ENCODE measurements at regions not wholly inside any gene's neighbourhood (a gene's known extent, or its start where the extent isn't known, plus 50 kb on each side); places are given as distances from the start of the nearest gene placed in this dataset.

DNA sequence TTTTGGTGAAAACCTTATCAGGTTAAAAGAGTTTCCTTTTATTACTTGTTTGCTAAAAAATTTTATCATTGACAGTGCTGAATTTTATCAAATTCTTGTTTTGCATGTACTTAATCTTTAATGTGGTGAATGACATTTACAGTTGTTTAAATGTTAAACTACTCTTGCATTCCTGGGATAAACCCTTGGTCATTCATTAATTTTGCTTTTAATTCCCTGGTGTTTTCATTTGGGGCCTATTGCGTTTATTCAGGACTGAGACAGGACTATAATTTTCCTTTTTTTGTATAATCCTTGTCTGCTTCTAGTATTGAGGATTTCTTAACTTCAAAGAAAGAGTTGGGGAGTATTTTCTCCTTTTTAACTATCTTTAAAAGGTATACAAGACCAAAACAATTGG, 98.7 kb upstream of the TLL1 start:
- no peak overlapping the region for H3K4me3 ChIP-seq (ENCODE audit: low read length in 2 of 2)
- H2BK120ac ChIP-seq (ENCODE audit: low read depth, low read length): no peak overlapping the region
- no peak overlapping the region for H3K4me2 ChIP-seq (ENCODE audit: insufficient read depth, low read length, poor library complexity, severe bottlenecking)
- H2AK5ac ChIP-seq (ENCODE audit: low read depth, low read length): no peak overlapping the region
- WGBS, 2 donors (ENCODE audit: extremely low coverage in 2 of 2, insufficient read length in 2 of 2, insufficient replicate concordance in 1 of 2): no CpG with 5 or more reads among the region's 1 CpG
- no peak overlapping the region for H4K8ac ChIP-seq (ENCODE audit: low read depth, low read length)
- no peak overlapping the region for H3K9ac ChIP-seq (ENCODE audit: low read depth, low read length, poor library complexity)
- H2BK15ac ChIP-seq (ENCODE audit: low read length): no peak overlapping the region
- H3K36me3 ChIP-seq (replicated peaks in 1 of 2; ENCODE audit: control insufficient read depth in 2 of 2, insufficient read depth in 2 of 2, low read length in 2 of 2): no peaks in the 10 kb centered on the region
- H3K27me3 ChIP-seq (ENCODE audit: control insufficient read depth in 3 of 3, insufficient read depth in 3 of 3, low read depth in 1 of 3, low read length in 3 of 3): no peaks in the 10 kb centered on the region
- H2BK5ac ChIP-seq (ENCODE audit: low read length): no peak overlapping the region
- H3K4me1 ChIP-seq (ENCODE audit: control insufficient read depth in 2 of 2, insufficient read depth in 1 of 2, low read depth in 1 of 2, low read length in 2 of 2): no peaks in the 10 kb centered on the region
- H3K23ac ChIP-seq (ENCODE audit: low read depth, low read length, poor library complexity): no peak overlapping the region
- H3K4ac ChIP-seq (ENCODE audit: low read length): no peak overlapping the region
- no peak overlapping the region for H3K18ac ChIP-seq (ENCODE audit: low read length)
- no peak overlapping the region for H4K91ac ChIP-seq (ENCODE audit: low read depth, low read length, poor library complexity)
- H3K79me1 ChIP-seq (ENCODE audit: low read depth, low read length): no peaks in the 10 kb centered on the region
- H2AFZ ChIP-seq (ENCODE audit: low read length): no peak overlapping the region
- H3K27ac ChIP-seq (replicated peaks; ENCODE audit: low read length): no peak overlapping the region
- no peaks in the 10 kb centered on the region for H3K9me3 ChIP-seq (replicated peaks in 1 of 2; ENCODE audit: control insufficient read depth in 2 of 2, insufficient read depth in 1 of 2, low read depth in 1 of 2, low read length in 2 of 2)
- no peak for DNase-seq (ENCODE audit: low spot score)
- H2BK12ac ChIP-seq (ENCODE audit: low read length): no peak overlapping the region
- H3K14ac ChIP-seq (ENCODE audit: low read length): no peak overlapping the region

DNA sequence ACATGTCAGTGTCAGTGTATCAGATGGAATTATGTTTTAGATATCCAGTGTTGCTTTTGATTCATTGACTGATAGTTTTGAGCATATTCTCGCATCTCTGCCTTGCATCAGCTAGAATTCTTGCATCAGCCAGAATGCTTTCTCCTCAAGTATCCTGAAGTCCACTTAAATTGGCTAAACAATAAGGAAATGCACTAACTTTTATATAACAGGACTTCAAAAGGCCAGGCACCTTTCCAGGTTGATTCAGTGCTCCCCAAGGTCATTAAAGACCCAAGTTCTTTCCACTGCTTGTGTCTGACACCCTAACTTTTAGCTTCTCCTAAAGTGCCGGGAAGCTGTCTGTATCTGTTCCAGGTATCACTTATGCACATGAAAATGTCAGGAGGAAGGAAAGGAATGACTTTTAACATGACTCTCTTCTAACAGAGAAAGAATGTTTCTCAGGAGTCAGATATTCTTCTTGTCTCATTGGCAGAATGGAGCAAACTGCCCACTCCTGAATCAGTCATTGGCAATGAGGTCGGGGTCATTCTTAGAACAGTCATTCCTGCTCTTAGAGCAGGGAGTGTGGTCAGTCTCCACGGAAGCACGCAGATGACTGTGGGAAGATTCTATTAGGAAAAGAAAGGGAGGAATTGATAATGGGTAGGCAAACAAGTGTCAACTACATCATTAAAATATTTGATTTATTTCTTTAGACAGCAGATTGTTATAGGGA, 92.9 kb upstream of the TLL1 start:
- DNase-seq (ENCODE audit: low spot score): no peak
- H3K18ac ChIP-seq (ENCODE audit: low read length): no peak overlapping the region
- H3K4ac ChIP-seq (ENCODE audit: low read length): no peak overlapping the region
- H3K4me3 ChIP-seq (ENCODE audit: low read length in 2 of 2): no peak overlapping the region
- H2BK5ac ChIP-seq (ENCODE audit: low read length): no peak overlapping the region
- H3K79me1 ChIP-seq (ENCODE audit: low read depth, low read length): no peaks in the 10 kb centered on the region
- H2BK15ac ChIP-seq (ENCODE audit: low read length): no peak overlapping the region
- H2BK120ac ChIP-seq (ENCODE audit: low read depth, low read length): no peak overlapping the region
- no peak overlapping the region for H3K4me2 ChIP-seq (ENCODE audit: insufficient read depth, low read length, poor library complexity, severe bottlenecking)
- no peaks in the 10 kb centered on the region for H3K9me3 ChIP-seq (replicated peaks in 1 of 2; ENCODE audit: control insufficient read depth in 2 of 2, insufficient read depth in 1 of 2, low read depth in 1 of 2, low read length in 2 of 2)
- peak overlapping the region; percentile 23 for H2AFZ ChIP-seq (ENCODE audit: low read length)
- no peaks in the 10 kb centered on the region for H3K27me3 ChIP-seq (ENCODE audit: control insufficient read depth in 3 of 3, insufficient read depth in 3 of 3, low read depth in 1 of 3, low read length in 3 of 3)
- WGBS, 2 donors (ENCODE audit: extremely low coverage in 2 of 2, insufficient read length in 2 of 2, insufficient replicate concordance in 1 of 2): no CpG with 5 or more reads among the region's 5 CpGs
- H3K9ac ChIP-seq (ENCODE audit: low read depth, low read length, poor library complexity): no peak overlapping the region
- no peak overlapping the region for H4K8ac ChIP-seq (ENCODE audit: low read depth, low read length)
- H2BK12ac ChIP-seq (ENCODE audit: low read length): no peak overlapping the region
- no peak overlapping the region for H4K91ac ChIP-seq (ENCODE audit: low read depth, low read length, poor library complexity)
- H3K27ac ChIP-seq (replicated peaks; ENCODE audit: low read length): no peak overlapping the region
- H3K36me3 ChIP-seq (replicated peaks in 1 of 2; ENCODE audit: control insufficient read depth in 2 of 2, insufficient read depth in 2 of 2, low read length in 2 of 2): no peaks in the 10 kb centered on the region
- no peaks in the 10 kb centered on the region for H3K4me1 ChIP-seq (ENCODE audit: control insufficient read depth in 2 of 2, insufficient read depth in 1 of 2, low read depth in 1 of 2, low read length in 2 of 2)
- H3K23ac ChIP-seq (ENCODE audit: low read depth, low read length, poor library complexity): no peak overlapping the region
- no peak overlapping the region for H3K14ac ChIP-seq (ENCODE audit: low read length)
- H2AK5ac ChIP-seq (ENCODE audit: low read depth, low read length): no peak overlapping the region

DNA sequence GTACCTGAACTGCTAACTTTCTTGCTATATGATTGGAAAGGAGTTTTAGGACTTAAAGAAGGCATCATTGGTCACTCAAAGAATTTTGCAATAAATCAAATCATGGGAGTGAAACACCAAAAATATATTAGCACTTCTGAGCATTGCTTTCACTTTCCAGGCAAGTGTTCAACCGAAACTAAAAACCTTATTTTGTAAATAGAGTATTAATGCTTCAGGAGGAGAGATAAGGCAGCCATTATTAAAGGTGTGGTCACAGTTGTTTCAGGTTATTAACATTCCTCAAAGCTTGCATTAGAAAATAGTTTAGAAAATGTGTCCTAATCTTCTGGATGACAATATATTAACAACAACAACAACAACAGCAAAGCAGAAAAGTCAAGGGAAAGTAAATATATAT, 92.3 kb upstream of the TLL1 start:
- WGBS, 2 donors (ENCODE audit: extremely low coverage in 2 of 2, insufficient read length in 2 of 2, insufficient replicate concordance in 1 of 2): no CpG with 5 or more reads among the region's 1 CpG
- H3K4me1 ChIP-seq (ENCODE audit: control insufficient read depth in 2 of 2, insufficient read depth in 1 of 2, low read depth in 1 of 2, low read length in 2 of 2): no peaks in the 10 kb centered on the region

DNA sequence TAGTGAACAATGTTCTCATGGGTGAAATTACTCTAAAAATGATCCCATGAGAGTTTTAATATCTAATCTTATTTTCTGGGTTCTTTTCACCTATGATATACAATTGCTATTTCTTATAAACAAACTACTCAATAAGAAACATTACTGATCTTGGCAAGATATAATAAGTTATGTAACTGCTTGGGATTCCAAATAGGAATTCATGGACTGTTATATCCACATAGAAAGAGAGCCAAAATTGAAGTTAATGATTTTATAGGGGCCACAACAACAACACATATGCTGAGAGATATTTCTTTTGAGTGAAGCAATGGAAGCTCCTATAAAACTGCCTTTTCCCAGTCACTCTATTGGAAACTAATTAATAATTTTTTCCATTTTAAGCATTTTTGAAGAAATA, 90.4 kb upstream of the TLL1 start:
- Histone ChIP-seq H3K4ac (ENCODE audit: low read length) (no peak overlapping the region), H2AK5ac (ENCODE audit: low read depth, low read length) (no peak overlapping the region), H3K9me3 (replicated peaks in 1 of 2; ENCODE audit: control insufficient read depth in 2 of 2, insufficient read depth in 1 of 2, low read depth in 1 of 2, low read length in 2 of 2) (no peaks in the 10 kb centered on the region), H3K27ac (replicated peaks; ENCODE audit: low read length) (no peak overlapping the region), H4K91ac (ENCODE audit: low read depth, low read length, poor library complexity) (no peak overlapping the region), H3K79me1 (ENCODE audit: low read depth, low read length) (no peaks in the 10 kb centered on the region), H4K8ac (ENCODE audit: low read depth, low read length) (no peak overlapping the region), H2BK15ac (ENCODE audit: low read length) (no peak overlapping the region), H2BK5ac (ENCODE audit: low read length) (no peak overlapping the region), H2AFZ (ENCODE audit: low read length) (no peak overlapping the region), H3K27me3 (ENCODE audit: control insufficient read depth in 3 of 3, insufficient read depth in 3 of 3, low read depth in 1 of 3, low read length in 3 of 3) (no peaks in the 10 kb centered on the region), H3K9ac (ENCODE audit: low read depth, low read length, poor library complexity) (no peak overlapping the region), H3K4me2 (ENCODE audit: insufficient read depth, low read length, poor library complexity, severe bottlenecking) (no peak overlapping the region), H2BK12ac (ENCODE audit: low read length) (no peak overlapping the region), H3K23ac (ENCODE audit: low read depth, low read length, poor library complexity) (no peak overlapping the region), H3K4me1 (ENCODE audit: control insufficient read depth in 2 of 2, insufficient read depth in 1 of 2, low read depth in 1 of 2, low read length in 2 of 2) (no peaks in the 10 kb centered on the region), H3K14ac (ENCODE audit: low read length) (no peak overlapping the region), H3K36me3 (replicated peaks in 1 of 2; ENCODE audit: control insufficient read depth in 2 of 2, insufficient read depth in 2 of 2, low read length in 2 of 2) (no peaks in the 10 kb centered on the region), H3K4me3 (ENCODE audit: low read length in 2 of 2) (no peak overlapping the region), H2BK120ac (ENCODE audit: low read depth, low read length) (no peak overlapping the region), H3K18ac (ENCODE audit: low read length) (no peak overlapping the region)
- no peak for DNase-seq (ENCODE audit: low spot score)

More for the DNA sequence above, 92.3 kb upstream of the TLL1 start:
- Histone ChIP-seq H2BK5ac (ENCODE audit: low read length) (no peak overlapping the region), H3K9me3 (replicated peaks in 1 of 2; ENCODE audit: control insufficient read depth in 2 of 2, insufficient read depth in 1 of 2, low read depth in 1 of 2, low read length in 2 of 2) (no peaks in the 10 kb centered on the region), H2BK120ac (ENCODE audit: low read depth, low read length) (no peak overlapping the region), H3K9ac (ENCODE audit: low read depth, low read length, poor library complexity) (no peak overlapping the region), H3K36me3 (replicated peaks in 1 of 2; ENCODE audit: control insufficient read depth in 2 of 2, insufficient read depth in 2 of 2, low read length in 2 of 2) (no peaks in the 10 kb centered on the region), H2AK5ac (ENCODE audit: low read depth, low read length) (no peak overlapping the region), H3K4me3 (ENCODE audit: low read length in 2 of 2) (no peak overlapping the region), H3K79me1 (ENCODE audit: low read depth, low read length) (no peaks in the 10 kb centered on the region), H3K4ac (ENCODE audit: low read length) (no peak overlapping the region), H2AFZ (ENCODE audit: low read length) (no peak overlapping the region), H3K27me3 (ENCODE audit: control insufficient read depth in 3 of 3, insufficient read depth in 3 of 3, low read depth in 1 of 3, low read length in 3 of 3) (no peaks in the 10 kb centered on the region), H2BK12ac (ENCODE audit: low read length) (no peak overlapping the region), H3K14ac (ENCODE audit: low read length) (no peak overlapping the region), H4K91ac (ENCODE audit: low read depth, low read length, poor library complexity) (no peak overlapping the region), H3K18ac (ENCODE audit: low read length) (no peak overlapping the region), H2BK15ac (ENCODE audit: low read length) (no peak overlapping the region), H3K4me2 (ENCODE audit: insufficient read depth, low read length, poor library complexity, severe bottlenecking) (no peak overlapping the region), H3K27ac (replicated peaks; ENCODE audit: low read length) (no peak overlapping the region), H4K8ac (ENCODE audit: low read depth, low read length) (no peak overlapping the region), H3K23ac (ENCODE audit: low read depth, low read length, poor library complexity) (no peak overlapping the region)
- no peak for DNase-seq (ENCODE audit: low spot score)

Data from neuronal stem cell (in vitro differentiated cells).